ENCODE measurements at regions not wholly inside any gene's neighbourhood (a gene's known extent, or its start where the extent isn't known, plus 50 kb on each side); places are given as distances from the start of the nearest gene placed in this dataset.

GRCh38 chr5:54772231-54772630, 213.2 kb downstream of the ESM1 start (continued):
- TF ChIP-seq RCOR1 (IDR thresholded peaks at IDR 0.05; ENCODE audit: low read length) (no peak), GATA2 (CRISPR knock-in tag; IDR thresholded peaks at IDR 0.05) (no peak), FOXJ3 (CRISPR knock-in tag; IDR thresholded peaks at IDR 0.05) (no peak), GABPA (IDR thresholded peaks at IDR 0.05; ENCODE audit: low read depth) (no peak)

DNA sequence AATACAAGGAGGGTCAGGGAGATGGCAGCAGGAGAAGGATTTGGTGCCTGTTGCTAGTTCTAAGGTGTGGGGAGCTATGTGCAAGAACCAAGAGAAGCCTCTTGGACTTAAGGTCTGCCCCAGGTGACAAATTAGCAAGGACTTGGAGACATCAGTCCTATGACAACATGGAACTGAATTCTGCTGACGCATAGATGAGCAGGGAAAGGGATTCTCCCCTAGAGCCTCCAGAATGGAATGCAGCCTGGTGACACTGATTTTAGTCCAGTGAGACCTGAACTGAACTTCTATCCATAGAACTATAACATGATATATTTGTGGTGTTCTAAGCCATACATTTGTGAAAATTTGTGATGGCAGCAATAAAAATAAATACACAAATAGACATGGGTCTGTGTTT, 215.6 kb downstream of the ESM1 start:
- H3K79me2 ChIP-seq (ENCODE audit: insufficient read depth) = no peaks in the 10 kb centered on the region
- no peak overlapping the region for H3K4me2 ChIP-seq
- POLR2A ChIA-PET = no interaction called here
- no peaks in the 10 kb centered on the region for H4K20me1 ChIP-seq (ENCODE audit: insufficient read depth)
- H3F3A ChIP-seq (replicated peaks; ENCODE audit: insufficient read depth) = no peaks in the 10 kb centered on the region
- CTCF ChIA-PET = interaction anchor here (1.3 to 1.9 kb wide), 2 partner anchors 75 to 251 kb away, joined by 3 to 7 read pairs; partner anchors contain the start of gene SNX18
- no peaks in the 10 kb centered on the region for H3K27me3 ChIP-seq (ENCODE audit: insufficient read depth)
- no peaks in the 10 kb centered on the region for H3K9me3 ChIP-seq
- no peak overlapping the region for H2AFZ ChIP-seq (ENCODE audit: low read depth)
- DNase-seq = no peak
- H3K9me2 ChIP-seq = no peaks in the 10 kb centered on the region
- H3K4me1 ChIP-seq (ENCODE audit: control insufficient read depth in 1 of 2, insufficient read depth in 2 of 2, low read depth in 1 of 2, low read length in 1 of 2) = no peaks in the 10 kb centered on the region; a peak in 2 of 4 replicates
- no peak overlapping the region for H3K4me3 ChIP-seq (ENCODE audit: low read depth in 2 of 2, low read length in 1 of 2)
- H3K9ac ChIP-seq = no peak overlapping the region
- no peak for TF ChIP-seq GATA2 (CRISPR knock-in tag; IDR thresholded peaks at IDR 0.05)
- TF ChIP-seq PBX3 (IDR thresholded peaks at IDR 0.05) = no peak
- TF ChIP-seq RFX5 (IDR thresholded peaks at IDR 0.05; ENCODE audit: low read length) = no peak
- TF ChIP-seq EZH2phosphoT487 (IDR thresholded peaks at IDR 0.05; ENCODE audit: borderline replicate concordance, low read depth) = no peak
- TF ChIP-seq TCF12 (IDR thresholded peaks at IDR 0.05) = no peak
- no peak for TF ChIP-seq ELF1 (IDR thresholded peaks at IDR 0.05)
- TF ChIP-seq CTCF (IDR thresholded peaks at IDR 0.05) = no peak
- TF ChIP-seq RXRA (IDR thresholded peaks at IDR 0.05; ENCODE audit: borderline replicate concordance, low read depth) = no peak
- TF ChIP-seq NFIC (IDR thresholded peaks at IDR 0.05; ENCODE audit: borderline replicate concordance) = no peak
- TF ChIP-seq CHD2 (IDR thresholded peaks at IDR 0.05; ENCODE audit: low read length, partially characterized antibody) = no peak
- no peak for TF ChIP-seq FOXJ3 (CRISPR knock-in tag; IDR thresholded peaks at IDR 0.05)
- TF ChIP-seq YY1 (IDR thresholded peaks at IDR 0.05; ENCODE audit: low read depth) = no peak
- no peak for TF ChIP-seq MXI1 (IDR thresholded peaks at IDR 0.05; ENCODE audit: low read depth, low read length)
- TF ChIP-seq RCOR1 (IDR thresholded peaks at IDR 0.05; ENCODE audit: low read length) = no peak
- no peak for TF ChIP-seq TAF1 (IDR thresholded peaks at IDR 0.05; ENCODE audit: borderline replicate concordance, low read depth, low read length)
- H3K27ac ChIP-seq (ENCODE audit: low read depth in 2 of 2, low read length in 1 of 2) = no peak overlapping the region
- WGBS (ENCODE audit: low lambda C conversion rate) = 89% methylated on average over 1 of the region's 1 CpG
- no peaks in the 10 kb centered on the region for H3K36me3 ChIP-seq (replicated peaks in 1 of 2; ENCODE audit: control insufficient read depth in 1 of 2, insufficient read depth in 2 of 2, low read length in 1 of 2)

Measured in SK-N-SH (cell line).